Prostate gland (tissue), 2 donors: ENCODE measurements at regions not wholly inside any gene's neighbourhood (a gene's known extent, or its start where the extent isn't known, plus 50 kb on each side); places are given as distances from the start of the nearest gene placed in this dataset.

ENCODE experiments used
- DNase-seq: peaks from one replicate; pipeline ENCODE4 v3.0.0-alpha.2; 2019; ENCODE audit warnings: low spot score
- H3K27ac ChIP-seq, 2 donors: fragments of 200-600 bp; sonication (generic); 2 replicates each; pipeline ENCODE4 v1.5.1; 2017 to 2019
- H3K27me3 ChIP-seq: fragments of 200-600 bp; sonication (generic); replicated peaks from 2 replicates; pipeline ENCODE4 v1.5.1; 2019; ENCODE audit not compliant: insufficient read depth
- H3K36me3 ChIP-seq, 2 donors: fragments of 200-600 bp; sonication (generic); 1 replicate in 1 of 2; 2 replicates in 1 of 2; pipeline versions ENCODE4 v1.5.1 to v1.8.1; 2017 to 2019
- H3K4me1 ChIP-seq: fragments of 200-600 bp; sonication (generic); replicated peaks from 2 replicates; pipeline ENCODE4 v1.5.1; 2019
- H3K4me3 ChIP-seq, 2 donors: fragments of 200-600 bp; sonication (generic); 2 replicates each; pipeline ENCODE4 v1.5.1; 2017 to 2019
- H3K9me3 ChIP-seq: fragments of 200-600 bp; sonication (generic); 2 replicates; pipeline ENCODE4 v1.5.1; 2017
- CTCF ChIP-seq, 4 experiments: fragments of 200-600 bp in 2 of 4; fragments of 450-650 bp in 2 of 4; sonication (generic) in 2 of 4; IDR thresholded peaks; 1 replicate in 3 of 4; 2 replicates in 1 of 4; pipeline ENCODE4 v1.5.1; 2016 to 2019; ENCODE audit warnings: antibody characterized with exemption in 4 of 4, mild to moderate bottlenecking in 2 of 4, moderate library complexity in 2 of 4
- POLR2A ChIP-seq: fragments of 450-650 bp; IDR thresholded peaks from one replicate; pipeline ENCODE4 v1.6.1; 2016; ENCODE audit warnings: antibody characterized with exemption, mild to moderate bottlenecking
- POLR2AphosphoS5 ChIP-seq: sonication (generic); formaldehyde crosslinking; IDR thresholded peaks from one replicate; pipeline ENCODE4 v1.6.1; 2017; ENCODE audit warnings: antibody characterized with exemption
- WGBS: methylation state at CpG from one replicate; pipeline ENCODE4 v1.1.5; 2018; 5-methylcytosine and 5-hydroxymethylcytosine counted together
- intact Hi-C: fragments of 100-400 bp; cut with DNase I; formaldehyde crosslinking; loops from one replicate; pipeline ENCODE4 v1.14.2; 2022

DNA sequence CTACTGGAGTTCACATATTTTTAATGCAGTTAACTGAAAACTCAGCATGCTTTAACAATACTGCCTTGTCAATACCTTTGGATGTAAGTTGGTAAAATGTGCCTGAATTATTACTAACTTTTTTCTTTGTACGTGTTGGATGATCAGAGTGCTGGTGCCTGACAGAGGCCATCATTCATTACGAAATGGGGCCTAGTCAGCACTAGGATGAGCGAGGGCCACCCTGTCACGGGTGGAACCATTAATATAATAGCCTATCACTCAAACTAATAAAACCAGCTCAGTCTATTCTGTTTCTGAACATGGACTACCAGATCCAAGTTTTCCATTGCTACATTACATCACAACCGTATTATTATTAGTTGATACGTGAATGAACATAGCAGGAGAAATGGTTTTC, 501.7 kb upstream of the TENM3 start:
- no peak for DNase-seq
- Histone ChIP-seq H3K9me3 (no peaks in the 10 kb centered on the region), H3K4me1 (no peaks in the 10 kb centered on the region), H3K36me3 (no peaks in the 10 kb centered on the region), H3K4me3 (no peak overlapping the region), H3K27me3 (no peaks in the 10 kb centered on the region), H3K27ac (no peak overlapping the region)
- no peak for TF ChIP-seq CTCF (IDR thresholded peaks at IDR 0.05)
- TF ChIP-seq POLR2A, result no peak
- TF ChIP-seq POLR2AphosphoS5, result no peak
- intact Hi-C loops, result no loop called here
- WGBS, result 93% methylated on average over 6 of the region's 6 CpGs

GRCh38 chr4:181745933-181746625, 497.1 kb upstream of the TENM3 start:
- whole genome bisulfite sequencing, result 93% methylated on average over 1 of the region's 1 CpG
- Histone ChIP-seq H3K4me1 (no peaks in the 10 kb centered on the region), H3K27me3 (no peaks in the 10 kb centered on the region), H3K27ac (no peak overlapping the region), H3K4me3 (no peak overlapping the region), H3K36me3 (no peaks in the 10 kb centered on the region), H3K9me3 (no peaks in the 10 kb centered on the region)
- TF ChIP-seq POLR2AphosphoS5, result no peak
- TF ChIP-seq POLR2A, result no peak
- TF ChIP-seq CTCF (IDR thresholded peaks at IDR 0.05), result no peak
- intact Hi-C loops, result no loop called here
- no peak for DNase-seq

GRCh38 chr4:181748581-181748980, 494.6 kb upstream of the TENM3 start:
- intact Hi-C loops, result no loop called here
- no peak for DNase-seq
- Histone ChIP-seq H3K27me3 (no peaks in the 10 kb centered on the region), H3K4me3 (no peak overlapping the region), H3K27ac (no peak overlapping the region), H3K36me3 (no peaks in the 10 kb centered on the region), H3K9me3 (no peaks in the 10 kb centered on the region), H3K4me1 (no peaks in the 10 kb centered on the region)
- 39% methylated on average over 4 of the region's 4 CpGs for WGBS
- no peak for TF ChIP-seq CTCF (IDR thresholded peaks at IDR 0.05)
- no peak for TF ChIP-seq POLR2A
- no peak for TF ChIP-seq POLR2AphosphoS5

DNA sequence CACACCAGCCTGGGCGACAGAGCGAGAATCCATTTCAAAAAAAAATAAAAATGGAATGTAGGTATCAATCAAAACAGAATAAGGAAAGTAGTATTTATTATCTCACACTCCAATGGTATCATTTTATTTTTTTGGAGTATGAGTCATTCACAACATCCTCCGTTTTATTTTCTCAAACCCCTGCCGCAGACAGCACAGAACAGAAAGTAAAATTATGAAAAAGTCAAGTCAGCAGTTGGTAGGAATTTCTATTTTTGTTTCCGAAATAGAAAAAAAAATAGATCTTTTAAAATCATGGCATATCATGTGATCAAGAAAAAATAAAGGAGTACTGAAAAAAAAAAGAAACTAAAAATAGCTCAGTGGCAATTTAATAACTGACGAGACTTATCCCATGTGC, 490.7 kb upstream of the TENM3 start:
- Histone ChIP-seq H3K27ac (no peak overlapping the region), H3K4me3 (no peak overlapping the region), H3K27me3 (no peaks in the 10 kb centered on the region), H3K36me3 (no peaks in the 10 kb centered on the region), H3K9me3 (no peaks in the 10 kb centered on the region), H3K4me1 (no peaks in the 10 kb centered on the region)
- WGBS, result 82% methylated on average over 6 of the region's 6 CpGs
- TF ChIP-seq POLR2AphosphoS5 (no peak), POLR2A (no peak), CTCF (IDR thresholded peaks at IDR 0.05) (no peak)
- no peak for DNase-seq
- intact Hi-C loops, result no loop called here

- TF ChIP-seq CTCF (IDR thresholded peaks at IDR 0.05) (no peak), POLR2A (no peak), POLR2AphosphoS5 (no peak)
Observed at GRCh38 chr4:181753207-181753606, 490.0 kb upstream of the TENM3 start.

More at GRCh38 chr4:181753207-181753606, 490.0 kb upstream of the TENM3 start:
- DNase-seq, result no peak
- H3K4me1 ChIP-seq, result no peaks in the 10 kb centered on the region
- 68% methylated on average over 4 of the region's 4 CpGs for WGBS
- H3K27ac ChIP-seq, result no peak overlapping the region
- intact Hi-C loops, result no loop called here
- H3K4me3 ChIP-seq, result no peak overlapping the region
- no peaks in the 10 kb centered on the region for H3K27me3 ChIP-seq
- H3K36me3 ChIP-seq, result no peaks in the 10 kb centered on the region
- no peaks in the 10 kb centered on the region for H3K9me3 ChIP-seq
